Neural cell (in vitro differentiated cells): ENCODE measurements at regions not wholly inside any gene's neighbourhood (a gene's known extent, or its start where the extent isn't known, plus 50 kb on each side); places are given as distances from the start of the nearest gene placed in this dataset.

Experiments
- H2AFZ ChIP-seq: fragments of 200-600, 300-800 bp; sonication (generic), shearing (Covaris generic); 2 replicates; pipeline ENCODE4 v1.6.0; 2014; ENCODE audit warnings: low read depth, mild to moderate bottlenecking, antibody characterized with exemption, low read length, moderate library complexity
- H3F3A ChIP-seq: fragments of 200-600 bp; shearing (Covaris generic); 2 replicates; pipeline ENCODE4 v1.6.1; 2016; ENCODE audit warnings: mild to moderate bottlenecking, moderate library complexity, mixed read lengths, antibody characterized with exemption, low read length; ENCODE audit not compliant: insufficient read depth, poor library complexity, severe bottlenecking
- H3K27ac ChIP-seq: fragments of 200-600, 300-800 bp; sonication (generic), shearing (Covaris generic); 2 replicates; pipeline ENCODE4 v1.5.1; 2014; ENCODE audit warnings: mild to moderate bottlenecking, low read length, moderate library complexity
- H3K27me3 ChIP-seq: fragments of 300-800, 200-600 bp; sonication (generic), shearing (Covaris generic); 2 replicates; pipeline ENCODE4 v1.6.0; 2014; ENCODE audit warnings: mild to moderate bottlenecking, low read depth, low read length, moderate library complexity; ENCODE audit not compliant: insufficient read depth
- H3K36me3 ChIP-seq: fragments of 300-800, 200-600 bp; sonication (generic), shearing (Covaris generic); 2 replicates; pipeline ENCODE4 v1.5.1; 2014; ENCODE audit warnings: mild to moderate bottlenecking, antibody characterized with exemption, low read length, moderate library complexity; ENCODE audit not compliant: insufficient read depth
- H3K4me2 ChIP-seq: fragments of 300-800, 200-600 bp; sonication (generic), shearing (Covaris generic); 2 replicates; pipeline ENCODE4 v1.6.0; 2014; ENCODE audit warnings: mild to moderate bottlenecking, low read length
- H3K4me3 ChIP-seq: fragments of 300-800, 200-600 bp; sonication (generic), shearing (Covaris generic); 2 replicates; pipeline ENCODE4 v1.5.1; 2014; ENCODE audit warnings: mild to moderate bottlenecking, low read length, moderate library complexity
- H3K79me2 ChIP-seq: fragments of 200-600 bp; shearing (Covaris generic); replicated peaks from 2 replicates; pipeline ENCODE4 v1.6.0; 2014; ENCODE audit warnings: mild to moderate bottlenecking, low read length, moderate library complexity; ENCODE audit not compliant: insufficient read depth
- H3K9ac ChIP-seq: fragments of 300-800, 200-600 bp; sonication (generic), shearing (Covaris generic); 2 replicates; pipeline ENCODE4 v1.6.1; 2016; ENCODE audit warnings: mild to moderate bottlenecking, low read length, mixed read lengths
- H3K9me2 ChIP-seq: fragments of 200-600 bp; shearing (Covaris generic); 2 replicates; pipeline ENCODE4 v1.6.1; 2016; ENCODE audit warnings: mild to moderate bottlenecking, low read length, mixed read lengths; ENCODE audit not compliant: insufficient read depth
- H3K9me3 ChIP-seq: fragments of 200-600, 300-800 bp; sonication (generic), shearing (Covaris generic); 2 replicates; pipeline ENCODE4 v1.6.1; 2016; ENCODE audit warnings: mild to moderate bottlenecking, mixed run types, low read length, moderate library complexity, mixed read lengths
- H4K20me1 ChIP-seq: fragments of 200-600 bp; shearing (Covaris generic); 2 replicates; pipeline ENCODE4 v1.6.1; 2016; ENCODE audit warnings: mild to moderate bottlenecking, mixed run types; ENCODE audit not compliant: insufficient read depth
- EP300 ChIP-seq: fragments of 450-650 bp; conservative IDR thresholded peaks from 2 replicates; pipeline ENCODE4 v1.6.1; 2014; ENCODE audit warnings: antibody characterized with exemption, mild to moderate bottlenecking, moderate library complexity; ENCODE audit not compliant: poor library complexity, severe bottlenecking
- EZH2 ChIP-seq: fragments of 200-600, 300-800 bp; shearing (Covaris generic), sonication (generic); IDR thresholded peaks from 2 replicates; pipeline ENCODE4 v1.6.1; 2014; ENCODE audit warnings: antibody characterized with exemption, low read length, borderline replicate concordance, mild to moderate bottlenecking; ENCODE audit not compliant: insufficient read depth, poor library complexity, severe bottlenecking
- MXI1 ChIP-seq: fragments of 450-650 bp; conservative IDR thresholded peaks from 2 replicates; pipeline ENCODE4 v1.6.1; 2014; ENCODE audit warnings: antibody characterized with exemption, mild to moderate bottlenecking; ENCODE audit not compliant: poor library complexity, severe bottlenecking
- POLR2AphosphoS5 ChIP-seq: IDR thresholded peaks from 2 replicates; pipeline ENCODE4 v1.6.1; 2012
- RAD21 ChIP-seq: fragments of 450-650 bp; conservative IDR thresholded peaks from 2 replicates; pipeline ENCODE4 v1.6.1; 2014; ENCODE audit warnings: antibody characterized with exemption, mild to moderate bottlenecking, moderate library complexity
- SMC3 ChIP-seq: fragments of 450-650 bp; conservative IDR thresholded peaks from 2 replicates; pipeline ENCODE4 v1.6.1; 2014; ENCODE audit warnings: antibody characterized with exemption, mild to moderate bottlenecking, moderate library complexity; ENCODE audit not compliant: poor library complexity
- TAF1 ChIP-seq: IDR thresholded peaks from 2 replicates; pipeline ENCODE4 v1.6.1; 2012; ENCODE audit warnings: low read depth
- TF ChIP-seq, protein P1 (sequence below): fragments of 450-650 bp; IDR thresholded peaks from 2 replicates; pipeline ENCODE4 v1.5.1; 2014; ENCODE audit warnings: antibody characterized with exemption, mild to moderate bottlenecking, moderate library complexity; ENCODE audit not compliant: poor library complexity, severe bottlenecking
- TF ChIP-seq, protein P2 (sequence below): IDR thresholded peaks from 2 replicates; pipeline ENCODE4 v1.6.1; 2012; ENCODE audit warnings: borderline replicate concordance

DNA sequence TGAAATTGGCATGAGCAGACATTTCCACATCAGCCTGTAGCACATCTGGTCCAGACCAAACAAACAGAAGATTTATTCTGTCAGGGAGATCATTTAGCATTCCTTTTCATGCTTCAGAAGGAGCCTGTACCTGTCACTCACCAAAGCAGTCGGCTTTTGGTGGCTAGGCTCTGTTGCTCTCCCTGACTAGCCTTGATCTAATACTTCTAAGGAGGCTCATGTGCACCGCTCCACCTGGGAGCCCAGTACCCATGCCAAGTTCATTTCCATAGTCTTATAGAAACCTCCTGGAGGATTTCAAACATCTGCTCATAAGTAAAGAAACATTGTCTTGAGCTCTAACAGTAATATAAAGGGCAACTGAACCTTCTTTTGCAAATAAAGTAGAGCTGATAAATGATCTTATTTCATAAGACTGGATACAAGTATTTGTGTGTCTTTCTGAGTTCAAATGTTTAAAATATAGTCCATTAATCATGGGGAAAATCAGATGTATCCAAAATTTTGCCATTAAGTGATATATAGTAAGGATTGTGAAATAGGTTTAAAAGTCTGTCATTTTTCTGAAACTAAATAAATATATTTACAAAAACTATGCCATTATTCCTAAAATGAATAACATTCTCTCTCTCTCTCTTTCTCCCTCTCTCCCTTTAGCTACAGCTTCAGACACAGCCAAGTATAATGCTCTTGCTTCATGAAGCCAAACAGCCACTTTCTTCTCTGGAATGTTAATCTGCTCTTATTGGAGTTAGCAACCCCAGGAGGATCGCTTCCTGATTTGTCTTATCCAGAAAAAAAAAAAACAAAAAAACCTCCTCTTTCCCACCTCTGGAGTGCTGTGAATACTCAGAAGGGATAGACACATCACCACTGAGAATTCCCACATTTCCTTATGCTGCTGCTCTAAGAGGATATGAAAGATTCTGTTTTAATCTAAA lies 192.7 kb upstream of the TFAP2D start:
- H3K9ac ChIP-seq = no peak overlapping the region
- H3F3A ChIP-seq = no peaks in the 10 kb centered on the region
- no peaks in the 10 kb centered on the region for H4K20me1 ChIP-seq
- H3K4me2 ChIP-seq = no peak overlapping the region
- no peaks in the 10 kb centered on the region for H3K36me3 ChIP-seq
- TF ChIP-seq, protein P1, sequence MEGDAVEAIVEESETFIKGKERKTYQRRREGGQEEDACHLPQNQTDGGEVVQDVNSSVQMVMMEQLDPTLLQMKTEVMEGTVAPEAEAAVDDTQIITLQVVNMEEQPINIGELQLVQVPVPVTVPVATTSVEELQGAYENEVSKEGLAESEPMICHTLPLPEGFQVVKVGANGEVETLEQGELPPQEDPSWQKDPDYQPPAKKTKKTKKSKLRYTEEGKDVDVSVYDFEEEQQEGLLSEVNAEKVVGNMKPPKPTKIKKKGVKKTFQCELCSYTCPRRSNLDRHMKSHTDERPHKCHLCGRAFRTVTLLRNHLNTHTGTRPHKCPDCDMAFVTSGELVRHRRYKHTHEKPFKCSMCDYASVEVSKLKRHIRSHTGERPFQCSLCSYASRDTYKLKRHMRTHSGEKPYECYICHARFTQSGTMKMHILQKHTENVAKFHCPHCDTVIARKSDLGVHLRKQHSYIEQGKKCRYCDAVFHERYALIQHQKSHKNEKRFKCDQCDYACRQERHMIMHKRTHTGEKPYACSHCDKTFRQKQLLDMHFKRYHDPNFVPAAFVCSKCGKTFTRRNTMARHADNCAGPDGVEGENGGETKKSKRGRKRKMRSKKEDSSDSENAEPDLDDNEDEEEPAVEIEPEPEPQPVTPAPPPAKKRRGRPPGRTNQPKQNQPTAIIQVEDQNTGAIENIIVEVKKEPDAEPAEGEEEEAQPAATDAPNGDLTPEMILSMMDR = no peak
- TF ChIP-seq, protein P2, sequence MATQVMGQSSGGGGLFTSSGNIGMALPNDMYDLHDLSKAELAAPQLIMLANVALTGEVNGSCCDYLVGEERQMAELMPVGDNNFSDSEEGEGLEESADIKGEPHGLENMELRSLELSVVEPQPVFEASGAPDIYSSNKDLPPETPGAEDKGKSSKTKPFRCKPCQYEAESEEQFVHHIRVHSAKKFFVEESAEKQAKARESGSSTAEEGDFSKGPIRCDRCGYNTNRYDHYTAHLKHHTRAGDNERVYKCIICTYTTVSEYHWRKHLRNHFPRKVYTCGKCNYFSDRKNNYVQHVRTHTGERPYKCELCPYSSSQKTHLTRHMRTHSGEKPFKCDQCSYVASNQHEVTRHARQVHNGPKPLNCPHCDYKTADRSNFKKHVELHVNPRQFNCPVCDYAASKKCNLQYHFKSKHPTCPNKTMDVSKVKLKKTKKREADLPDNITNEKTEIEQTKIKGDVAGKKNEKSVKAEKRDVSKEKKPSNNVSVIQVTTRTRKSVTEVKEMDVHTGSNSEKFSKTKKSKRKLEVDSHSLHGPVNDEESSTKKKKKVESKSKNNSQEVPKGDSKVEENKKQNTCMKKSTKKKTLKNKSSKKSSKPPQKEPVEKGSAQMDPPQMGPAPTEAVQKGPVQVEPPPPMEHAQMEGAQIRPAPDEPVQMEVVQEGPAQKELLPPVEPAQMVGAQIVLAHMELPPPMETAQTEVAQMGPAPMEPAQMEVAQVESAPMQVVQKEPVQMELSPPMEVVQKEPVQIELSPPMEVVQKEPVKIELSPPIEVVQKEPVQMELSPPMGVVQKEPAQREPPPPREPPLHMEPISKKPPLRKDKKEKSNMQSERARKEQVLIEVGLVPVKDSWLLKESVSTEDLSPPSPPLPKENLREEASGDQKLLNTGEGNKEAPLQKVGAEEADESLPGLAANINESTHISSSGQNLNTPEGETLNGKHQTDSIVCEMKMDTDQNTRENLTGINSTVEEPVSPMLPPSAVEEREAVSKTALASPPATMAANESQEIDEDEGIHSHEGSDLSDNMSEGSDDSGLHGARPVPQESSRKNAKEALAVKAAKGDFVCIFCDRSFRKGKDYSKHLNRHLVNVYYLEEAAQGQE = no peak
- TF ChIP-seq EZH2 (no peak), POLR2AphosphoS5 (no peak), MXI1 (no peak), RAD21 (no peak), EP300 (no peak), TAF1 (no peak), SMC3 (no peak)
- H3K27ac ChIP-seq = no peak overlapping the region
- no peaks in the 10 kb centered on the region for H3K27me3 ChIP-seq
- H2AFZ ChIP-seq = no peak overlapping the region
- H3K9me2 ChIP-seq = no peaks in the 10 kb centered on the region
- no peaks in the 10 kb centered on the region for H3K79me2 ChIP-seq
- H3K9me3 ChIP-seq = no peaks in the 10 kb centered on the region
- H3K4me3 ChIP-seq = no peak overlapping the region

DNA sequence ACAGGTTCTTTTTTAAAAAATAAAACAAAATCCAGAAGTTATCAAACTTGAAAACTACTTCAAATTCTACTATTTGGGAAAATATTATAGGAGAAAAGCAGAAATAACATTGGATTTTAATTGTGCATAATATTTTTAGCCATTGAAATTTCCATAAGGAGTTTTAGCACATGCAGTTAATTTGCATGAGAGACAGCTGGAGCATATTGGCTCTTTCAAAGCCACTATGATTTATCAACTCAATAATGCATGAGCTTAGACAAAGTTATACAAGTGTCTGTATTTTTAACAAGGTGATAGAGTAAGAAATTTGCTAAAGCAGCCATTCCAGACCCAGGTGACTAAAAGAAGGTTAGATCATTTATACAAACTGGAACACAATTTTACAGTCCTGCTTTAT lies 189.0 kb upstream of the TFAP2D start:
- Histone ChIP-seq H3K9me3 (no peaks in the 10 kb centered on the region), H4K20me1 (no peaks in the 10 kb centered on the region), H3K27me3 (no peaks in the 10 kb centered on the region), H3K36me3 (no peaks in the 10 kb centered on the region), H3K4me3 (no peak overlapping the region), H3K9me2 (no peaks in the 10 kb centered on the region), H3K27ac (no peak overlapping the region), H3F3A (no peaks in the 10 kb centered on the region), H3K79me2 (no peaks in the 10 kb centered on the region), H3K4me2 (no peak overlapping the region), H3K9ac (no peak overlapping the region), H2AFZ (no peak overlapping the region)
- TF ChIP-seq RAD21 (no peak), EZH2 (no peak), SMC3 (no peak), POLR2AphosphoS5 (no peak), TAF1 (no peak), EP300 (no peak), MXI1 (no peak)
- TF ChIP-seq, protein P2 = no peak
- TF ChIP-seq, protein P1 = no peak
